GM12878 (cell line): ENCODE measurements at regions not wholly inside any gene's neighbourhood (a gene's known extent, or its start where the extent isn't known, plus 50 kb on each side); places are given as distances from the start of the nearest gene placed in this dataset.

ENCODE experiments used
- ATAC-seq: fragments of 200-7000 bp; cut with Tn5 transposase; 3 replicates; pipeline ENCODE4 v1.9.1; 2020; ENCODE audit warnings: mild to moderate bottlenecking, moderate library complexity
- BruUV-seq: library from RNA; stranded (reverse); fragments of 400-500 nt; replicated peaks from 2 replicates; lab custom pipeline; 2021; lab: Mats Ljungman, UMichigan
- CTCF ChIA-PET: fragments of 300-600 bp; sonication (Branson Sonifier 250); formaldehyde crosslinking; extraction: SDS; loops from one replicate; lab custom pipeline; 2021; ENCODE audit warnings: inconsistent platforms; lab: Yijun Ruan, JAX
- POLR2A ChIA-PET: fragments of 350-600 bp; formaldehyde crosslinking; extraction: SDS; loops from one replicate; lab custom pipeline; 2021; ENCODE audit warnings: inconsistent platforms; lab: Charles Lee
- RAD21 ChIA-PET: fragments of 300-600 bp; sonication (Branson Sonifier 250); formaldehyde crosslinking; loops from one replicate; lab custom pipeline; 2023; ENCODE audit warnings: antibody characterized with exemption; ENCODE audit not compliant: unreplicated experiment; lab: Charles Lee
- SMC1A ChIA-PET: fragments of 300-600 bp; sonication (Branson Sonifier 250); formaldehyde crosslinking; loops from one replicate; lab custom pipeline; 2023; ENCODE audit not compliant: unreplicated experiment, uncharacterized antibody; lab: Charles Lee
- DNase-seq: peaks from one replicate; pipeline ENCODE4 v3.0.0-alpha.2; 2011; ENCODE audit warnings: low read depth, low spot score
- FAIRE-seq: peaks from 3 replicates; lab custom pipeline; 2011; peaks lifted over from hg19 to GRCh38; lab: Jason Lieb, UNC
- H2AFZ ChIP-seq: 2 replicates; pipeline ENCODE4 v1.6.0; 2011; ENCODE audit warnings: low read depth, low read length, control low read depth; ENCODE audit not compliant: control insufficient read depth
- H3K27ac ChIP-seq: 2 replicates; pipeline ENCODE4 v1.5.1; 2011; ENCODE audit warnings: control low read depth; ENCODE audit not compliant: control insufficient read depth, insufficient read depth
- H3K27me3 ChIP-seq, 2 experiments: replicated peaks in 1 of 2; 2 replicates each; pipeline versions ENCODE4 v1.6.0 to v1.6.1; 2011; ENCODE audit warnings: low read length in 1 of 2; ENCODE audit not compliant: control insufficient read depth in 2 of 2, insufficient read depth in 2 of 2
- H3K36me3 ChIP-seq, 2 experiments: 2 replicates each; pipeline ENCODE4 v1.5.1; 2011; ENCODE audit warnings: low read length in 1 of 2; ENCODE audit not compliant: control insufficient read depth in 2 of 2, insufficient read depth in 2 of 2
- H3K4me1 ChIP-seq: 2 replicates; pipeline ENCODE4 v1.6.1; 2011; ENCODE audit warnings: mild to moderate bottlenecking, low read length, moderate library complexity, mixed read lengths; ENCODE audit not compliant: control insufficient read depth, insufficient read depth
- H3K4me2 ChIP-seq: 2 replicates; pipeline ENCODE4 v1.6.0; 2011; ENCODE audit warnings: control low read depth; ENCODE audit not compliant: control insufficient read depth, insufficient read depth
- H3K4me3 ChIP-seq: fragments of 200-600 bp; sonication (generic); 2 replicates; pipeline ENCODE4 v1.5.1; 2016
- H3K79me2 ChIP-seq: 2 replicates; pipeline ENCODE4 v1.6.0; 2011; ENCODE audit warnings: low read length; ENCODE audit not compliant: control insufficient read depth, insufficient read depth
- H3K9ac ChIP-seq: 2 replicates; pipeline ENCODE4 v1.8.0; 2011; ENCODE audit warnings: low read length, control low read depth, mixed read lengths; ENCODE audit not compliant: control insufficient read depth, insufficient read depth
- H3K9me3 ChIP-seq: replicated peaks from 3 replicates; pipeline ENCODE4 v1.5.1; 2011; ENCODE audit warnings: mild to moderate bottlenecking, low read length; ENCODE audit not compliant: control insufficient read depth, insufficient read depth
- H4K20me1 ChIP-seq: 2 replicates; pipeline ENCODE4 v1.6.0; 2011; ENCODE audit not compliant: control insufficient read depth, insufficient read depth
- BCLAF1 ChIP-seq: fragments of 450-650 bp; IDR thresholded peaks from 2 replicates; pipeline ENCODE4 v1.6.1; 2017; ENCODE audit warnings: antibody characterized with exemption, mild to moderate bottlenecking, moderate library complexity
- BHLHE40 ChIP-seq, 2 experiments: fragments of 450-650 bp in 1 of 2; IDR thresholded peaks; 2 replicates each; pipeline ENCODE4 v1.6.1; 2011 to 2017; ENCODE audit warnings: low read depth in 2 of 2, borderline replicate concordance in 1 of 2, improper control_type of control experiment in 1 of 2, low read length in 1 of 2, mild to moderate bottlenecking in 1 of 2
- CBFB ChIP-seq: IDR thresholded peaks from 2 replicates; pipeline ENCODE4 v1.6.1; 2016; ENCODE audit warnings: antibody characterized with exemption, low read depth
- CEBPB ChIP-seq, 2 experiments: fragments of 150-350 bp in 1 of 2; IDR thresholded peaks; 2 replicates each; pipeline ENCODE4 v1.6.1; 2012 to 2014; ENCODE audit warnings: low read depth in 2 of 2, low read length in 2 of 2, borderline replicate concordance in 1 of 2, inconsistent platforms in 1 of 2
- CREB1 ChIP-seq: IDR thresholded peaks from 2 replicates; pipeline ENCODE4 v1.6.1; 2012; ENCODE audit warnings: low read depth, mild to moderate bottlenecking, inconsistent platforms
- ELK1 ChIP-seq: IDR thresholded peaks from 2 replicates; pipeline ENCODE4 v1.6.1; 2012; ENCODE audit warnings: low read depth, low read length, improper control_type of control experiment
- ETV6 ChIP-seq, 2 experiments: fragments of 450-650 bp in 1 of 2; IDR thresholded peaks in 1 of 2; conservative IDR thresholded peaks in 1 of 2; 2 replicates each; pipeline ENCODE4 v1.6.1; 2014; ENCODE audit warnings: antibody characterized with exemption in 1 of 2, borderline replicate concordance in 1 of 2, low read depth in 1 of 2, mild to moderate bottlenecking in 1 of 2, moderate library complexity in 1 of 2
- MTA2 ChIP-seq: fragments of 450-650 bp; IDR thresholded peaks from 2 replicates; pipeline ENCODE4 v1.6.1; 2016; ENCODE audit warnings: low read depth, mild to moderate bottlenecking, moderate library complexity
- PAX5 ChIP-seq: IDR thresholded peaks from 2 replicates; pipeline ENCODE4 v1.6.1; 2011; ENCODE audit warnings: low read depth, low read length, borderline replicate concordance
- RCOR1 ChIP-seq: conservative IDR thresholded peaks from 2 replicates; pipeline ENCODE4 v1.6.1; 2012; ENCODE audit warnings: low read depth, low read length, improper control_type of control experiment
- RELA ChIP-seq: fragments of 450-650 bp; IDR thresholded peaks from 2 replicates; pipeline ENCODE4 v1.8.0; 2014; ENCODE audit warnings: borderline replicate concordance; ENCODE audit not compliant: partially characterized antibody
- SREBF2 ChIP-seq: IDR thresholded peaks from 2 replicates; pipeline ENCODE4 v1.6.1; 2012; ENCODE audit warnings: mild to moderate bottlenecking, low read length
- STAT1 ChIP-seq: fragments of 450-650 bp; conservative IDR thresholded peaks from 2 replicates; pipeline ENCODE4 v1.6.1; 2014; ENCODE audit warnings: antibody characterized with exemption, mild to moderate bottlenecking
- SUZ12 ChIP-seq: fragments of 200-600 bp; sonication (generic); IDR thresholded peaks from one replicate; pipeline ENCODE4 v1.6.1; 2018; ENCODE audit warnings: antibody characterized with exemption, mild to moderate bottlenecking; ENCODE audit not compliant: unreplicated experiment
- TCF3 ChIP-seq: IDR thresholded peaks from 2 replicates; pipeline ENCODE4 v1.6.1; 2012; ENCODE audit warnings: low read depth, mild to moderate bottlenecking, low read length, borderline replicate concordance; ENCODE audit not compliant: insufficient read depth
- WGBS: methylation state at CpG from one replicate; pipeline ENCODE4 v1.1.6; 2016; ENCODE audit warnings: low lambda C conversion rate; ENCODE audit not compliant: insufficient replicate concordance, insufficient coverage; ENCODE audit errors: missing lambda C conversion rate; 5-methylcytosine and 5-hydroxymethylcytosine counted together
- in situ Hi-C: fragments of 300-500 bp; cut with MboI; formaldehyde crosslinking; loops from 9 replicates; pipeline ENCODE4 v1.14.3; 2018; ENCODE audit warnings: mixed read lengths
- intact Hi-C: fragments of 100-400 bp; cut with micrococcal nuclease; formaldehyde crosslinking; loops from one replicate; pipeline ENCODE4 v1.14.2; 2022; ENCODE audit not compliant: unreplicated experiment
- TF ChIP-seq, protein P1 (sequence below): IDR thresholded peaks from 2 replicates; pipeline ENCODE4 v1.6.1; 2011; ENCODE audit warnings: mild to moderate bottlenecking, low read depth, low read length, moderate library complexity; ENCODE audit not compliant: insufficient replicate concordance

- TF ChIP-seq SUZ12 (no peak), SREBF2 (no peak)
Observed at GRCh38 chr1:234753979-234754378, 144.0 kb upstream of the IRF2BP2 start (continued).

- TF ChIP-seq, protein P1, sequence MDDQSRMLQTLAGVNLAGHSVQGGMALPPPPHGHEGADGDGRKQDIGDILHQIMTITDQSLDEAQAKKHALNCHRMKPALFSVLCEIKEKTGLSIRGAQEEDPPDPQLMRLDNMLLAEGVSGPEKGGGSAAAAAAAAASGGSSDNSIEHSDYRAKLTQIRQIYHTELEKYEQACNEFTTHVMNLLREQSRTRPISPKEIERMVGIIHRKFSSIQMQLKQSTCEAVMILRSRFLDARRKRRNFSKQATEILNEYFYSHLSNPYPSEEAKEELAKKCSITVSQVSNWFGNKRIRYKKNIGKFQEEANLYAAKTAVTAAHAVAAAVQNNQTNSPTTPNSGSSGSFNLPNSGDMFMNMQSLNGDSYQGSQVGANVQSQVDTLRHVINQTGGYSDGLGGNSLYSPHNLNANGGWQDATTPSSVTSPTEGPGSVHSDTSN = no peak
- TF ChIP-seq BCLAF1 (no peak), CREB1 (no peak), CEBPB (IDR thresholded peaks at IDR 0.05; ENCODE audit: borderline replicate concordance in 1 of 2, low read depth in 2 of 2, low read length in 2 of 2) (no peak), STAT1 (no peak), RCOR1 (no peak), RELA (no peak), ETV6 (conservative IDR thresholded peaks at IDR 0.05 in 1 of 2, IDR thresholded peaks at IDR 0.05 in 1 of 2; ENCODE audit: borderline replicate concordance in 1 of 2, low read depth in 1 of 2) (no peak), PAX5 (no peak), BHLHE40 (IDR thresholded peaks at IDR 0.05; ENCODE audit: borderline replicate concordance in 1 of 2, low read depth in 2 of 2, low read length in 1 of 2) (no peak), TCF3 (no peak), MTA2 (no peak), ELK1 (no peak), CBFB (no peak)
- Histone ChIP-seq H3K4me1 (no peaks in the 10 kb centered on the region), H3K36me3 (no peaks in the 10 kb centered on the region), H3K27me3 (no peaks in the 10 kb centered on the region), H3K9me3 (no peaks in the 10 kb centered on the region), H3K79me2 (no peaks in the 10 kb centered on the region), H3K9ac (no peak overlapping the region), H4K20me1 (no peaks in the 10 kb centered on the region), H3K27ac (no peak overlapping the region), H2AFZ (no peak overlapping the region), H3K4me2 (no peak overlapping the region), H3K4me3 (no peak overlapping the region)
- intact Hi-C loops = no loop called here
- ChIA-PET SMC1A (interaction anchor here (0.6 to 2.4 kb wide), 2 partner anchors 8 to 15 kb away, joined by 3 to 12 read pairs; no protein-coding TSS in a partner anchor), POLR2A (interaction anchor here (0.7 to 2.7 kb wide), 3 partner anchors 9 to 21 kb away, joined by 3 to 14 read pairs (median 4); no protein-coding TSS in a partner anchor), RAD21 (interaction anchor here (0.8 kb wide), 1 partner anchor 29 kb away, joined by 3 read pairs; no protein-coding TSS in a partner anchor), CTCF (no interaction called here)
- FAIRE-seq = no peak
- WGBS = 53% methylated on average over 8 of the region's 8 CpGs
- in situ Hi-C loops = no loop called here
- no peak for DNase-seq
- BruUV-seq = no TSS peak
- no peak for ATAC-seq
Observed at GRCh38 chr1:234752927-234753326, 142.9 kb upstream of the IRF2BP2 start.
